ENCODE measurements at regions not wholly inside any gene's neighbourhood (a gene's known extent, or its start where the extent isn't known, plus 50 kb on each side); places are given as distances from the start of the nearest gene placed in this dataset.

GRCh38 chr1:177786176-177786745 is 183.6 kb downstream of the SEC16B start:
- peak; percentile 39 for DNase-seq

GRCh38 chr1:177784936-177785335 is 184.9 kb downstream of the SEC16B start:
- no peak for DNase-seq

GRCh38 chr1:177784409-177784808 is 185.4 kb downstream of the SEC16B start:
- DNase-seq = no peak

GRCh38 chr1:177783051-177783450 is 186.8 kb downstream of the SEC16B start:
- no peak for DNase-seq

- peak; percentile 64 for DNase-seq
Measured at GRCh38 chr1:177780096-177780700, 189.7 kb downstream of the SEC16B start.

GRCh38 chr1:177779166-177779965 is 190.5 kb downstream of the SEC16B start:
- no peak for DNase-seq

GRCh38 chr1:177775924-177776323 is 193.9 kb downstream of the SEC16B start:
- DNase-seq = no peak

- peak; percentile 79 for DNase-seq
Measured at GRCh38 chr1:177772386-177772960, 197.4 kb downstream of the SEC16B start.

- DNase-seq = no peak
Measured at GRCh38 chr1:177771688-177772087, 198.2 kb downstream of the SEC16B start.

GRCh38 chr1:177770096-177770495 is 199.8 kb downstream of the SEC16B start:
- no peak for DNase-seq

- DNase-seq = no peak
Measured at GRCh38 chr1:177755851-177756560, 213.9 kb downstream of the SEC16B start.

GRCh38 chr1:177754603-177755002 is 215.3 kb downstream of the SEC16B start:
- DNase-seq = no peak

- DNase-seq = no peak
Measured at GRCh38 chr1:177753655-177754054, 216.2 kb downstream of the SEC16B start.

- no peak for DNase-seq
Measured at GRCh38 chr1:177748080-177748801, 221.6 kb downstream of the SEC16B start.

GRCh38 chr1:177746155-177746554 is 223.7 kb downstream of the SEC16B start:
- no peak for DNase-seq

GRCh38 chr1:177744906-177745305 is 225.0 kb downstream of the SEC16B start:
- DNase-seq = peak; percentile 1

- no peak for DNase-seq
Measured at GRCh38 chr1:177741476-177741875, 228.4 kb downstream of the SEC16B start.

- DNase-seq = no peak
Measured at GRCh38 chr1:177739780-177740179, 230.1 kb downstream of the SEC16B start.

GRCh38 chr1:177737456-177737855 is 232.4 kb downstream of the SEC16B start:
- peak; percentile 19 for DNase-seq

GRCh38 chr1:177732178-177732577 is 237.7 kb downstream of the SEC16B start:
- DNase-seq = no peak

- DNase-seq = no peak
Measured at GRCh38 chr1:177729646-177730045, 240.2 kb downstream of the SEC16B start.

- no peak for DNase-seq
Measured at GRCh38 chr1:177723533-177723932, 246.3 kb downstream of the SEC16B start.
